H1 (cell line): ENCODE measurements at regions not wholly inside any gene's neighbourhood (a gene's known extent, or its start where the extent isn't known, plus 50 kb on each side); places are given as distances from the start of the nearest gene placed in this dataset.

Source experiments
- CTCF ChIA-PET: fragments of 300-600 bp; sonication (Branson Sonifier 250); formaldehyde crosslinking; loops from one replicate; lab custom pipeline; 2021; ENCODE audit not compliant: partially characterized antibody; lab: Charles Lee
- POLR2A ChIA-PET: fragments of 300-600 bp; sonication (Branson Sonifier 250); formaldehyde crosslinking; loops from one replicate; lab custom pipeline; 2021; ENCODE audit warnings: inconsistent platforms; ENCODE audit not compliant: partially characterized antibody; lab: Charles Lee
- DNase-seq, 2 experiments: peaks; one replicate each; pipeline versions ENCODE4 v3.0.0 to v3.0.0-alpha.2; 2010 to 2022; ENCODE audit warnings: low spot score in 2 of 2, low read depth in 1 of 2, mixed read lengths in 1 of 2
- FAIRE-seq: peaks from 2 replicates; lab custom pipeline; 2011; peaks lifted over from hg19 to GRCh38; lab: Jason Lieb, UNC
- H2AFZ ChIP-seq: 2 replicates; pipeline ENCODE4 v1.8.1; 2012; ENCODE audit warnings: low read length, inconsistent platforms
- H2AK5ac ChIP-seq: 2 replicates; pipeline ENCODE4 v1.6.1; 2013; ENCODE audit warnings: low read depth, low read length
- H2BK120ac ChIP-seq: replicated peaks from 2 replicates; pipeline ENCODE3; 2013; ENCODE audit warnings: low read depth, low read length, inconsistent platforms
- H2BK12ac ChIP-seq: 2 replicates; pipeline ENCODE4 v1.6.1; 2013; ENCODE audit warnings: low read depth, low read length
- H2BK15ac ChIP-seq: 2 replicates; pipeline ENCODE4 v1.6.1; 2013; ENCODE audit warnings: low read length
- H2BK20ac ChIP-seq: 2 replicates; pipeline ENCODE4 v1.6.1; 2013; ENCODE audit warnings: low read length
- H2BK5ac ChIP-seq: 2 replicates; pipeline ENCODE4 v1.6.1; 2013; ENCODE audit warnings: low read depth, low read length
- H3K14ac ChIP-seq: 2 replicates; pipeline ENCODE4 v1.6.1; 2013; ENCODE audit warnings: inconsistent platforms; ENCODE audit not compliant: insufficient read length
- H3K18ac ChIP-seq: 2 replicates; pipeline ENCODE4 v1.6.1; 2013; ENCODE audit warnings: low read length; ENCODE audit errors: extremely low read depth
- H3K23ac ChIP-seq: 2 replicates; pipeline ENCODE4 v1.6.1; 2013; ENCODE audit warnings: inconsistent platforms; ENCODE audit not compliant: insufficient read length
- H3K23me2 ChIP-seq: 2 replicates; pipeline ENCODE4 v1.6.1; 2013; ENCODE audit warnings: low read depth, low read length
- H3K27ac ChIP-seq: 2 replicates; pipeline ENCODE4 v1.6.1; 2011; ENCODE audit warnings: low read depth, low read length, inconsistent platforms
- H3K27me3 ChIP-seq, 4 experiments: replicated peaks in 1 of 4; 1 replicate in 1 of 4; 2 replicates in 3 of 4; pipeline versions ENCODE4 v1.6.1 to v1.8.1; 2011 to 2013; ENCODE audit warnings: low read length in 3 of 4, mild to moderate bottlenecking in 3 of 4, inconsistent platforms in 2 of 4, mixed read lengths in 2 of 4, moderate library complexity in 1 of 4; ENCODE audit not compliant: control insufficient read depth in 3 of 4, insufficient read depth in 3 of 4; ENCODE audit errors: extremely low read depth in 1 of 4
- H3K36me3 ChIP-seq, 4 experiments: 2 replicates each; pipeline versions ENCODE4 v1.6.1 to v1.8.1; 2011 to 2013; ENCODE audit warnings: mild to moderate bottlenecking in 4 of 4, low read length in 3 of 4, moderate library complexity in 2 of 4, control low read depth in 1 of 4, inconsistent platforms in 1 of 4; ENCODE audit not compliant: insufficient read depth in 4 of 4, control insufficient read depth in 2 of 4
- H3K4ac ChIP-seq: replicated peaks from 2 replicates; pipeline ENCODE3; 2013; ENCODE audit warnings: low read length, low read depth, mixed read lengths, inconsistent platforms; ENCODE audit not compliant: insufficient read length
- H3K4me1 ChIP-seq, 4 experiments: replicated peaks in 1 of 4; 1 replicate in 1 of 4; 2 replicates in 3 of 4; pipeline versions ENCODE4 v1.6.1 to v1.8.1; 2011 to 2013; ENCODE audit warnings: low read length in 3 of 4, inconsistent platforms in 2 of 4, mixed read lengths in 1 of 4; ENCODE audit not compliant: insufficient read depth in 4 of 4, control insufficient read depth in 3 of 4
- H3K4me2 ChIP-seq, 2 experiments: 2 replicates each; pipeline versions ENCODE4 v1.6.1 to v1.8.1; 2011 to 2013; ENCODE audit warnings: low read depth in 2 of 2, low read length in 2 of 2, control low read depth in 1 of 2, inconsistent platforms in 1 of 2, mild to moderate bottlenecking in 1 of 2; ENCODE audit not compliant: insufficient read depth in 1 of 2
- H3K4me3 ChIP-seq, 4 experiments: fragments of 200-600, 300-600 bp in 1 of 4; sonication (generic), shearing (Covaris generic), sonication (Bioruptor Twin) in 1 of 4; 2 replicates each; pipeline versions ENCODE4 v1.5.1 to v1.8.1; 2011 to 2016; ENCODE audit warnings: low read length in 4 of 4, low read depth in 3 of 4, control low read depth in 2 of 4, inconsistent platforms in 2 of 4, mild to moderate bottlenecking in 2 of 4, mixed read lengths in 1 of 4, moderate library complexity in 1 of 4; ENCODE audit not compliant: insufficient read depth in 2 of 4; ENCODE audit errors: extremely low read depth in 1 of 4
- H3K56ac ChIP-seq: replicated peaks from 2 replicates; pipeline ENCODE3; 2013; ENCODE audit warnings: low read depth, mild to moderate bottlenecking, mixed read lengths, low read length, inconsistent platforms; ENCODE audit not compliant: insufficient read length
- H3K79me1 ChIP-seq: 2 replicates; pipeline ENCODE4 v1.6.1; 2013; ENCODE audit warnings: low read depth, low read length, control low read depth
- H3K79me2 ChIP-seq, 2 experiments: 2 replicates each; pipeline versions ENCODE4 v1.6.1 to v1.8.1; 2012 to 2013; ENCODE audit warnings: low read length in 2 of 2, mild to moderate bottlenecking in 2 of 2, inconsistent platforms in 1 of 2; ENCODE audit not compliant: insufficient read depth in 2 of 2, control insufficient read depth in 1 of 2
- H3K9ac ChIP-seq, 4 experiments: replicated peaks in 1 of 4; 1 replicate in 1 of 4; 2 replicates in 3 of 4; pipeline versions ENCODE4 v1.6.1 to v1.8.1; 2011 to 2013; ENCODE audit warnings: low read depth in 3 of 4, low read length in 3 of 4, control low read depth in 2 of 4, mild to moderate bottlenecking in 2 of 4, moderate library complexity in 2 of 4, inconsistent platforms in 1 of 4; ENCODE audit errors: extremely low read depth in 1 of 4
- H3K9me3 ChIP-seq, 2 experiments: 2 replicates each; pipeline versions ENCODE4 v1.6.1 to v1.8.1; 2012 to 2013; ENCODE audit warnings: mild to moderate bottlenecking in 2 of 2, moderate library complexity in 2 of 2, control low read depth in 1 of 2, inconsistent platforms in 1 of 2, low read depth in 1 of 2, low read length in 1 of 2, mixed read lengths in 1 of 2; ENCODE audit not compliant: insufficient read depth in 2 of 2
- H4K20me1 ChIP-seq, 2 experiments: replicated peaks in 1 of 2; 2 replicates each; pipeline versions ENCODE3 to v1.8.1; 2011 to 2013; ENCODE audit warnings: inconsistent platforms in 2 of 2, low read length in 2 of 2, mild to moderate bottlenecking in 1 of 2; ENCODE audit not compliant: insufficient read depth in 2 of 2, control insufficient read depth in 1 of 2
- H4K5ac ChIP-seq: 2 replicates; pipeline ENCODE4 v1.6.1; 2013; ENCODE audit warnings: low read length, low read depth, mixed read lengths, inconsistent platforms; ENCODE audit not compliant: insufficient read length
- H4K8ac ChIP-seq: 2 replicates; pipeline ENCODE4 v1.8.0; 2013; ENCODE audit warnings: mild to moderate bottlenecking, moderate library complexity, low read length, inconsistent platforms; ENCODE audit not compliant: insufficient read depth; ENCODE audit errors: extremely low read depth
- H4K91ac ChIP-seq: replicated peaks from 2 replicates; pipeline ENCODE3; 2013; ENCODE audit warnings: low read length, mixed read lengths, inconsistent platforms; ENCODE audit not compliant: insufficient read length
- CBX8 ChIP-seq: fragments of 300-800, 300-1000 bp; sonication (generic); IDR thresholded peaks from 2 replicates; pipeline ENCODE4 v1.7.1; 2016; ENCODE audit warnings: low read depth, low read length, borderline replicate concordance
- EGR1 ChIP-seq: IDR thresholded peaks from 2 replicates; pipeline ENCODE4 v1.6.1; 2011; ENCODE audit warnings: low read depth, low read length, borderline replicate concordance
- JUND ChIP-seq: IDR thresholded peaks from 2 replicates; pipeline ENCODE4 v1.6.1; 2011; ENCODE audit warnings: mild to moderate bottlenecking, improper control_type of control experiment, low read length
- POLR2AphosphoS5 ChIP-seq: IDR thresholded peaks from 2 replicates; pipeline ENCODE4 v1.6.1; 2011; ENCODE audit warnings: low read depth, low read length
- RXRA ChIP-seq: IDR thresholded peaks from 2 replicates; pipeline ENCODE4 v1.6.1; 2011; ENCODE audit warnings: low read depth, mild to moderate bottlenecking, low read length, moderate library complexity; ENCODE audit not compliant: insufficient read depth
- SP4 ChIP-seq: IDR thresholded peaks from 2 replicates; pipeline ENCODE4 v1.6.1; 2012; ENCODE audit warnings: low read length, inconsistent platforms
- TAF7 ChIP-seq: optimal IDR thresholded peaks from 2 replicates; pipeline ENCODE3; 2011; ENCODE audit warnings: low read depth, mild to moderate bottlenecking, inconsistent platforms, low read length, moderate library complexity, borderline replicate concordance
- TBP ChIP-seq: IDR thresholded peaks from 2 replicates; pipeline ENCODE4 v1.6.1; 2011; ENCODE audit warnings: low read depth, low read length, improper control_type of control experiment
- YY1 ChIP-seq: IDR thresholded peaks from 2 replicates; pipeline ENCODE4 v1.6.1; 2011; ENCODE audit warnings: low read depth, mild to moderate bottlenecking, low read length
- WGBS, 2 experiments: shearing (Covaris generic) in 1 of 2; methylation state at CpG; one replicate each; pipeline versions ENCODE4 v1.1.6 to v1.1.7; 2013 to 2015; ENCODE audit warnings: low lambda C conversion rate in 2 of 2, mixed read lengths in 2 of 2, inconsistent platforms in 1 of 2, low coverage in 1 of 2, missing lambda C conversion rate in 1 of 2; ENCODE audit not compliant: insufficient replicate concordance in 2 of 2, insufficient coverage in 1 of 2, insufficient read length in 1 of 2; ENCODE audit errors: extremely low coverage in 1 of 2, missing lambda C conversion rate in 1 of 2; 5-methylcytosine and 5-hydroxymethylcytosine counted together

- no peak overlapping the region for H2BK120ac ChIP-seq
- no peak overlapping the region for H2BK5ac ChIP-seq
- no peak overlapping the region for H3K4me2 ChIP-seq
- DNase-seq (no peak), FAIRE-seq (no peak)
- H2BK20ac ChIP-seq, result no peak overlapping the region
- H3K27ac ChIP-seq, result no peak overlapping the region
- no peaks in the 10 kb centered on the region for H4K20me1 ChIP-seq
- H4K5ac ChIP-seq, result no peak overlapping the region
- H3K18ac ChIP-seq, result no peak overlapping the region
- H3K9ac ChIP-seq, result no peak overlapping the region
- no peak overlapping the region for H2BK12ac ChIP-seq
- H4K91ac ChIP-seq, result no peak overlapping the region
- H3K4me3 ChIP-seq, result no peak overlapping the region
- H3K79me1 ChIP-seq, result no peaks in the 10 kb centered on the region
- H3K4me1 ChIP-seq, result peaks cover 0 to 3% (median 0%) of the 10 kb centered on the region in 4 experiments; a peak in 1 of 7 replicates
- no peaks in the 10 kb centered on the region for H3K23me2 ChIP-seq
- no peak overlapping the region for H2AK5ac ChIP-seq
- ChIA-PET CTCF (no interaction called here), POLR2A (interaction anchor here (1.0 to 1.2 kb wide), 2 partner anchors 11 to 276 kb away, joined by 3 to 4 read pairs; partner anchors contain the start of gene CITED2)
- no peak overlapping the region for H3K4ac ChIP-seq
- H4K8ac ChIP-seq, result no peak overlapping the region
- 92% methylated on average over 3 of the region's 3 CpGs; no CpG with 5 or more reads in 1 of the 2 experiments for WGBS, 2 experiments
- no peak overlapping the region for H2BK15ac ChIP-seq
- no peaks in the 10 kb centered on the region for H3K79me2 ChIP-seq
- peak overlapping the region; percentile 60; the same call in 1 of the 2 replicates for H2AFZ ChIP-seq
- no peaks in the 10 kb centered on the region for H3K27me3 ChIP-seq
- no peak overlapping the region for H3K14ac ChIP-seq
- no peaks in the 10 kb centered on the region for H3K9me3 ChIP-seq
- no peak overlapping the region for H3K23ac ChIP-seq
- no peak overlapping the region for H3K56ac ChIP-seq
- H3K36me3 ChIP-seq, result no peaks in the 10 kb centered on the region
- no peak for TF ChIP-seq POLR2AphosphoS5
- TF ChIP-seq SP4, result no peak
- no peak for TF ChIP-seq EGR1
- TF ChIP-seq YY1, result no peak
- no peak for TF ChIP-seq TBP
- TF ChIP-seq CBX8, result no peak
- no peak for TF ChIP-seq JUND
- no peak for TF ChIP-seq TAF7
- no peak for TF ChIP-seq RXRA
These were observed 275.3 kb upstream of the CITED2 start for GRCh38 chr6:139649732-139650131.
